ENCODE measurements at regions not wholly inside any gene's neighbourhood (a gene's known extent, or its start where the extent isn't known, plus 50 kb on each side); places are given as distances from the start of the nearest gene placed in this dataset.
"Not testable (repeated sequence)": the region's sequence is repeated elsewhere in the genome, so short reads cannot be mapped to it uniquely, and the experiment has no call there.

DNA sequence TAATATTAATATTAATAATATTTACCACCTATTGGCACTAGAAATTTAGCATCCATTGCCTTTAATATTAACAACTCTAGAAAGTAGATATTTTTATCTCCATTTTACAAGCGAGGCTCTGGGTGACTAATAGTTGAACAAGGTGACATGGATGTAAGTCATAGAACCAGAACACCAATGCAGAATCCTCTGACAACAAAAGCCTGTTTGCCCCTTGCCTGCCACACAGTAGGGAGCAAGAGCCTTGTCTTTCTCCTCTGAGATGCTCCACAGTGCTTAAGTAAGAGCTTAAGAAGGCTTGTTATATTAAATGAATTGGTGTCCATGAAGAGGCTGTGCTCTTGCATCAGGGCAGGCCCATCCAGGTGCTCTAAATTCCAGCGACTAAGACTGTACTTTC is 51.2 kb upstream of the LBX1 start:
- no peak overlapping the region for H3K4me3 ChIP-seq (ENCODE audit: insufficient read depth, low read depth, low read length)
- H3K27me3 ChIP-seq (ENCODE audit: control insufficient read depth, insufficient read depth, low read length), result peaks cover 31% of the 10 kb centered on the region
- H3K36me3 ChIP-seq (replicated peaks; ENCODE audit: control insufficient read depth, insufficient read depth, low read length), result no peaks in the 10 kb centered on the region
- no peak for DNase-seq

DNA sequence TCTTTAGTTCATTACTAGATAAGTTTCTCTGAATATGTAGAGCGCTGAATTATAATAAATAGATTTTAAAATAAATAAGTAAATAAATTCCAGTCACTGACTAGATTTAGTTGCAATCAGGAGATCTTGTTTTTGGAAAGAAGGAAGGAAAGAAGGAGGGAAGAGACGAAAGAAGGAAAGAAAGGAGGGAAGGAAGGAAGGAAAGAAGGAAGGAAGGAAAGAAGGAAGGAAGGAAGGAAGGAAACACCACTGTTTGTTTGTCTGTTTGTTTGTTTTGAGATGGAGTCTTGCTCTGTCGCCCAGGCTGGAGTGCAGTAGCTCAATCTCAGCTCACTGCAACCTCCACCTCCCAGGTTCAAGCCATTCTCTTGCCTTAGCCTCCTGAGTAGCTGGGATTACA is 51.7 kb upstream of the LBX1 start:
- H3K36me3 ChIP-seq (replicated peaks; ENCODE audit: control insufficient read depth, insufficient read depth, low read length); DNase-seq; H3K4me3 ChIP-seq (ENCODE audit: insufficient read depth, low read depth, low read length): not testable (repeated sequence)
- peaks cover 31% of the 10 kb centered on the region for H3K27me3 ChIP-seq (ENCODE audit: control insufficient read depth, insufficient read depth, low read length)

DNA sequence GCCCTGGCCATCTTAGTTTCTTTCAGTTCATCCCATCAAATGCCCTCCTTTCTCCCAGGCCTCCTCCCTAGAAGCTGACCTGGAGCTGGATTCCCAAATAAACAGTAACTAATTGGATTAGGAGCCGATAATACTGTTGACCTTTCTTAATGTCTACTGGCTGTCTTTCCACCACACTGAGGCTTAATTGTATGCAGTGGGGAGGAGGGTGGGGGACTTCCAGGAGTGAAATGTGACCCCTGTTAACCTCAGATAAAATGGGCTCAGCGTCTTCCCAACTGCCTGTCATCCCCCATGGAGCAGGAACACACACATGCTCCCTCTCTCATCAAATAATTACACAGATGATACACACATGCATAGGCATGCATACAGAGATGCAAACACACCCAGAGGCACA is 53.7 kb upstream of the LBX1 start:
- DNase-seq, result peak; percentile 33
- Histone ChIP-seq H3K4me3 (ENCODE audit: insufficient read depth, low read depth, low read length) (no peak overlapping the region), H3K36me3 (replicated peaks; ENCODE audit: control insufficient read depth, insufficient read depth, low read length) (no peaks in the 10 kb centered on the region), H3K27me3 (ENCODE audit: control insufficient read depth, insufficient read depth, low read length) (peaks cover 47% of the 10 kb centered on the region)

DNA sequence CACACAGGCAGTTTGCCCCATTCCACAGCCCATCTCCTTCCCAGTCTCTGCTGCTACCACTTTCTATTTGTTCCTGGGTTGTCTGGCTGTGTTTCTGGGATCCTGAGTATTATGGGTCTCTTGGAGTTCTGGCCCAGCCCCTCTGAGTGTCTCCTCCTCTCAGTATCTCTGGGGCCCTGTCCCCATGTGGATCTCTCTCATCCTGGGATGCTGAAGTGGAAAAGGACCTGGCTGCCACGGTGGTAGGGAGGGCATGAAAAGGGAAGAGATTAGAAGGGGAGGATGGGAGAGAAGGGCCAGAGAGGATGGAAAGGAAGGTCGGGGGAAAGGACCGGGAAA is 54.5 kb upstream of the LBX1 start:
- Histone ChIP-seq H3K36me3 (replicated peaks; ENCODE audit: control insufficient read depth, insufficient read depth, low read length) (no peaks in the 10 kb centered on the region), H3K4me3 (ENCODE audit: insufficient read depth, low read depth, low read length) (peak overlapping the region; percentile 42), H3K27me3 (ENCODE audit: control insufficient read depth, insufficient read depth, low read length) (peaks cover 53% of the 10 kb centered on the region)
- no peak for DNase-seq

DNA sequence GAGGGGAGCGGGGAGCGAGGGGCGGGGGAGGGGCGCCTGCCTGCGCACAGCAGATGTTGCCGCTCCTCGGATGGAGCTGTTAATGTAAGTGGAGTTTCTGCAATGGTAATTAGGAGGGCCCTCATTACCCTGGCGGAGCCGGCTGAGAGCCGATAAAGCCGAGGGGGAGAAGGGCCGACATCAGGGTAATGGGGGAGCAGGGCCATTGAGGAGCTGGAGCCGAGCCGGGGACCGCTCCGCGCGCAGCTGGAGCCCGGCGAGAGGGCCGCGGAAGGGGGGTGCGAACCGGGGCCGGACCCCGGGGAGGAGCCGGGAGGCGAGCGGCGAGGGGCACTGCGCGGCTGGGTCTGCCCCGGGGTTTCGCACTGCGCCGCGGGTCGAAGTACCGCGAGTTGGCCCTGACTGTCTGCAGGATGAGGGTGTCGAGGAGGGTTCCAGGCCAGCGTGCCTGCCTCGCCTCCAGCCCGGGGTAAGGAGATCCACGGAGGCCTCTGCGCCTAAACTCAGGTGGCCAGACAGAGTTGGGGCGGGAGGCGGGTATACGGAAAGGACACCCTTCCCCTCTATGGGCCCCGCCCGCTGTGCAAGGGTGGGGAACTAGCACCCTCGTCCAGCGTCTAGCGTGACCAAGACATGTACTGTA is 55.0 kb upstream of the LBX1 start:
- DNase-seq, result peak; percentile 78
- no peaks in the 10 kb centered on the region for H3K36me3 ChIP-seq (replicated peaks; ENCODE audit: control insufficient read depth, insufficient read depth, low read length)
- peaks cover 57% of the 10 kb centered on the region for H3K27me3 ChIP-seq (ENCODE audit: control insufficient read depth, insufficient read depth, low read length)
- H3K4me3 ChIP-seq (ENCODE audit: insufficient read depth, low read depth, low read length), result peak overlapping the region; percentile 42

DNA sequence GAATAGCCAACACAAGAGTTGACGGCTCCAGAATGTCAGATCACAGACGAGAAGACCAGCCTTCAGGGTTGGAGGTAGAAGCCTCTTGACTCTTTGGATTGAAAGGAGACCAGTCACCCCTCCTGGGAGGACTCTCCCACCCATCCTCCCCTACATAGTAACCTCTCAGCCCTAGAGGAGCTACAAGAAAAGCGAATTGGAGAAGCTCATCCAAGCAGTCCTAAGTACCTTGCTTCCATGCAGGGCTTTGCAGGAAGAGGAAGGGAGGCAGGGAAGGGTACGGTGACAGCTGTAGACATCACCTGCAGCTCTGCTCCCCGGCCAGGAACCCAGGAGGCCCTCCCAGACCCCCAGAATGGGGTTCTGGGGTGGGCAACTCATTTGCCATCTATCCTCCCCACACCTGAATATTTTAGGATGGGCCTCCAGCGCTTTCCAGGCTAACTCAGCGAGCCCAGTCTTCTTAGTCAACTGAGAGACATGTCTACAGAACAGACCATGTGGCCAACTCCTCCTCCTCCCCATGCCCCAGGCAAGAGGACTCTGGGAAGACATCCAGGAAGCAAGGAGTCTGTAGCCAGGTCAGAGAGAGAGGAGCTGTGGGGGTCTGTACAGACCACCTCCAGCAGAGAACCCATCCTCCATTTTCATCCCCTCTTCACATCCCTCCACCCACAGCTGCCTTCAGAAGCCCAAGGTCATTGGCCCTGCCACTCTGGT is 55.6 kb upstream of the LBX1 start:
- peak overlapping the region; percentile 42; the same call in 1 of the 2 replicates for H3K4me3 ChIP-seq (ENCODE audit: insufficient read depth, low read depth, low read length)
- H3K36me3 ChIP-seq (replicated peaks; ENCODE audit: control insufficient read depth, insufficient read depth, low read length), result no peaks in the 10 kb centered on the region
- H3K27me3 ChIP-seq (ENCODE audit: control insufficient read depth, insufficient read depth, low read length), result peaks cover 64% of the 10 kb centered on the region
- DNase-seq, result peak; percentile 41

DNA sequence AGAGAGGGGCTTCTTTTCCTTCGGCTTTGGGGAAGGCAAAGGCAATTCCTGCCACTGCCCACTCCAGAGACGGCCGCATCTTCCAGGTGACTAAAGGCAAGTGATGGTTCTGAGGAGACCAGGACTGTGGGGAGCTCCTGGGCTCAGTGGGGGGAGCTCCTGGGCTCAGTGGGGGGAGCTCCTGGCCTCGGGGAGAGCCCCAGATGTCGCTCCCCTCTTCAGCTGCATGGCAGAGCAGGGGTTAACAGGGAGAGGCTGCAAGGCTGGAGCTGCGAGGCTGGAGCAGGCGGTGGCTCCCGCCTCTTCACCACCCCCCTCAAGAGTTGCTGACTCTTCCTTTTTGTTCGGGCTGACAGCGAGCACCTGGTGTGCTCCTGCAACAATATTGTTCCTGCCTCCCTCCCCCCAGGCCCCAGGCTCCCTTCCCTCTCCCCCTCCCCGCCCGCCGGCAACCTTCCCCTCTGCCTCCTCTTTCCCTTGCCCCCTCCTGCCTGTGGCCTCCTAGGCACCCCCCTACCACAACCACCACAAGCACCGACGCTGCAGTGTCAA is 56.3 kb upstream of the LBX1 start:
- peak; percentile 96 for DNase-seq

DNA sequence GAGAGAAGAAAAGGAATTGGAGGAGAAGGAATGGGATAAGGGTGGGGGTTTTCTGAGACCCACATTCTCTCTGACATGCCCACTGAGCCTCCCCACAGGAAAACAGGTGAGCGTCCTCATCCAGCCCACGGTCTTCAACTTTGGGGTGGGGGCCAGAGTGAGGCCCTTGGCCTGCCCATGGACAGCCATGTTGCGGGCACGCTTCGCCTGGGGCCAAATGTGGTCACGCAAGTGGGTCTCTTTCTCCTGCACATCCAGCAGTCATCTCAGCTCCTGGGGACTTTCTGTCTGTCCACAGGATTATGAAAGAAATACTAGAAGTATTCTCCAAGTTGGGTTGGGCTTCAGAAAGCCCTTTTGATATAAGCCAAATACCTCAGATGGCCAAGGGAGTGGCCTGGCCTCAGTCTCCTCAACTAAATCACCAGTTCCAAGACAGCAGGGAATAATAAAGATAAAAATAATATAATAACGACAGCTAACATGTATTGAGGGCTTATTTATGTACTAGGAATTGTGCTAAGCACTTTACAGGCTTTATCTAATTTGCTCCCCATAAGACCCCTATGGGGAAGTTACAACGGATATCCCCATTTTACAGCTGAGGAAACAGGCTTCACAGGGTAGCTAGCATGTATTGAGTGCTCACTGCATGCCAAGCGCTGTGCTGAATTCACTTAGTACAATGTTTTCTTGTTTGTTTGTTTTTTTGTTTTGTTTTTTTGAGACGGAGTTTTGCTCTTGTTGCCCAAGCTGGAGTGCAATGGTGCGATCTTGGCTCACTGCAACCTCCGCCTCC is 57.2 kb upstream of the LBX1 start:
- DNase-seq, result no peak
- H3K27me3 ChIP-seq (ENCODE audit: control insufficient read depth, insufficient read depth, low read length), result peaks cover 79% of the 10 kb centered on the region
- H3K4me3 ChIP-seq (ENCODE audit: insufficient read depth, low read depth, low read length), result no peak overlapping the region
- H3K36me3 ChIP-seq (replicated peaks; ENCODE audit: control insufficient read depth, insufficient read depth, low read length), result no peaks in the 10 kb centered on the region

More for the DNA sequence above, 56.3 kb upstream of the LBX1 start:
- Histone ChIP-seq H3K27me3 (ENCODE audit: control insufficient read depth, insufficient read depth, low read length) (peaks cover 71% of the 10 kb centered on the region), H3K36me3 (replicated peaks; ENCODE audit: control insufficient read depth, insufficient read depth, low read length) (no peaks in the 10 kb centered on the region), H3K4me3 (ENCODE audit: insufficient read depth, low read depth, low read length) (no peak overlapping the region)

DNA sequence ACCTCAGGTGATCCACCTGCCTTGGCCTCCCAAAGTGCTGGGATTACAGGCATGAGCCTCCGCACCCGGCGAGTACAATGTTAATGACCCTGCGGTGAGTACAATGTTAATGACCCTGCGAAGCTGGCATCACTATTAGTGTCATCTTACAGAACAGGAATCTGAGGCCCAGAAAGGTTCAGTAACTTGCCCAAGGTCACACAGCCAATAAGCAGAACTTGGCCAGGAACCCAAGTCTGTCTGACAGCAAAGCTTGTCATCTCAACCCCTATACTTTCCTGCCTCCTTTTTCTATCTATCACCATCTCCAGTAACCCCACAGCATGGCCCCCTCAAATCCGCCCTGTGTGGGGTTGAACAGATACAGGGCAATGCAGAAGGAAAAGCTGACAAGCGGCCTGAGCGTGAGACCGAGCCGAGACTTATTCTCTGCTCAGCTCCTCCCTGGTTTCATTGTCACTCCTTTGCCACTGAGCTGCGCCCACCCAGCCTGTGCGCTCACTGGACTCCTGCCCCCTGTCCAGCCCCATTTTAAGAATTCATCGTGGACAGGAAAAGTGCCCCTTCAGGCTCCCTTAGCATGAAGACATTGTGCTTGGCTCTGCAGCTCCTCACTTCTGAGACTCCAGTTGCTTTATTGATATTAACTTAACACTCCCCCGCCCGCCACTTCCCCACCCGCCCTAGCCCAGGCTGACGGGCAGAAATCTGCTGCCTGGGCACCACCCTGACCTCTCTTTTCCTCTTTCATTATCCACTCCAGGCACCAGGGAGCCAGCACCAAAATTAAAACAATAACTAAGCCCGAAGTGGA is 58.1 kb upstream of the LBX1 start:
- no peaks in the 10 kb centered on the region for H3K36me3 ChIP-seq (replicated peaks; ENCODE audit: control insufficient read depth, insufficient read depth, low read length)
- DNase-seq, result no peak
- peaks cover 84% of the 10 kb centered on the region for H3K27me3 ChIP-seq (ENCODE audit: control insufficient read depth, insufficient read depth, low read length)
- H3K4me3 ChIP-seq (ENCODE audit: insufficient read depth, low read depth, low read length), result no peak overlapping the region

DNA sequence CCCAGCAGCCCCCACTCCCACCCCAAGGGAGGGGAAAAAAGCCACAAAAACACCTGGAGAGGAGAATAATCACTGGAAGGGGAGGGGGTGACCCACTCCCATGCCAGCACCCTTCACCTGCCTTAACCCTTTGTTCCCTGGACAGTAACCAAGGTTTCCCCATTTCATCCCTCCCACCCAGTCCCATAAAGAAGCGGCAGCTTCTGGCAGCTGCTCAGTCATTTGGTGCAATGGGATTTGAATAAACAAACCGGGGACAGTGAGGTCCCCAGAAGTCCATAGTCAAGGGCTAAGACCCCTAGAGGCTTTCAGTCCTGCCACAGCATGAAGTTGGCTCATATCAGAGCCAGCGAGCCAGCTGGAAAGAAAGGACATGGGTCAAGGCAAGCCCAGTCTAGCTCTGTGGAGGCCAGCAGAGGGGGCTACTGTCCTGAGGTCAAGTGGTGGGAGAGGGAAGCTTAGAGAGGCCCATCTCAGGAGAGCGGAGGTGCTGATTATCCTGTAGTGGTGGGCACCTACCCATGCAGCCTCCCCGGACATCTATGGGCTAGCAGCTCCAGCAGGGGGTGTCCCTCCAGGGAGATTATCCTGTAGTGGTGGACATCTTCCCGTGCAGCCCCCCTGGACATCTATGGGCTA is 58.9 kb upstream of the LBX1 start:
- DNase-seq, result peak; percentile 86
- H3K27me3 ChIP-seq (ENCODE audit: control insufficient read depth, insufficient read depth, low read length), result peaks cover 84% of the 10 kb centered on the region
- H3K4me3 ChIP-seq (ENCODE audit: insufficient read depth, low read depth, low read length), result no peak overlapping the region
- no peaks in the 10 kb centered on the region for H3K36me3 ChIP-seq (replicated peaks; ENCODE audit: control insufficient read depth, insufficient read depth, low read length)

DNA sequence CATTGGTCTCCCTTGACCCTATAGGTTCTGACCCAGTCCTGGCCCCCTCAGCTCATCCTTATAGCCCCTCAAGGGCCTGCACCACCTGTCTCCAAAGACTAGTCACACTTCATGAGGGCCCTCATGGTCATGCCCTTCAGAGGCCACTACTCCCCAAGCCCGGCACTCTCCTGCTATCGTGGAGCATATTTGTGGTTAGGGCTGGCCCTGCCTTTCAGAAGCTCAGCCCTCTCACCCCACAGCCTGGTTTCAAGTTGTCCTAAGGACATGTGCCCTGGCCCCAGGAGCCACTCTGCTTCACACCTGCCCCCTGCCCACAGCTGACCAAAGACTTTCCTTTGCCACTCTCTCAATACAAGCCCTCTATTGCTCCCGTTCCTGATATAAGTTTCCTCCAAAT is 60.3 kb upstream of the LBX1 start:
- Histone ChIP-seq H3K4me3 (ENCODE audit: insufficient read depth, low read depth, low read length) (no peak overlapping the region), H3K36me3 (replicated peaks; ENCODE audit: control insufficient read depth, insufficient read depth, low read length) (no peaks in the 10 kb centered on the region), H3K27me3 (ENCODE audit: control insufficient read depth, insufficient read depth, low read length) (peaks cover 85% of the 10 kb centered on the region)
- no peak for DNase-seq

DNA sequence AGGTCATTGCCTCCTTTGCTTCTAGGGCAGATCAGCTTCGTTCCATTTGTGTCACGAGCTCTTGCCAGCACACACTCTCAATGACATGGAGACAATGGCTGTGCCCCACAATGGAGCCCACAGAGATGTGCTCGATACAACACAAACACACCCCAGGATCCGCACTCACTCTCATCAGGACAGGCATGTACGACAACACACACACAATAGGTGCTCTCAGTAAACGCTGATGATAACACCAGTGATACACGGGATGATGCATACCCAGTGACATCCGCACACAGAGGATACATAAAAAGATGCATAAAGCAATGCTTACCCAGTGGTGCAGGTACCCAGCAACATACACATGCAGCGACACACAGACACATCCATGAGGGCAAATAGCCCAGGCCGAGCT is 61.2 kb upstream of the LBX1 start:
- peaks cover 78% of the 10 kb centered on the region for H3K27me3 ChIP-seq (ENCODE audit: control insufficient read depth, insufficient read depth, low read length)
- H3K4me3 ChIP-seq (ENCODE audit: insufficient read depth, low read depth, low read length), result no peak overlapping the region
- H3K36me3 ChIP-seq (replicated peaks; ENCODE audit: control insufficient read depth, insufficient read depth, low read length), result no peaks in the 10 kb centered on the region
- no peak for DNase-seq

DNA sequence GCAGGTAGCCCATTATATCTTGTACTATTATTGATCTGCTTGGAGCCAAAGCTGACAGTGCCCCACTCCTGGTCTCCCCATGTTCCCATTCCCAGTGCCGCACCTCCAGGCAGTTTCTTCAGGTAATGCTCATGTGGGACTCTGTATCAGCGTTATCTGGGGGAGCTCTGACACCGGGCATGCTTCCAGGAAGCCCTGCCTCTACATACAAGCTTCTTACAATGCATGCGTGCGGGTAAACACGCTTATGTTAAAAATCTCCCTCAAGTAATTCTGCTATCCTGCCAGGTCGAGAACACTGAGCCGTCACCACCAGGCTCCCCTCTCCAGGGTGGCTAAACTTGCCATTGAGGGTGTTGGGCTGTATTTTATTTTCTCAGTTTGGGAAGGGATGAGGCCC is 61.6 kb upstream of the LBX1 start:
- Histone ChIP-seq H3K36me3 (replicated peaks; ENCODE audit: control insufficient read depth, insufficient read depth, low read length) (no peaks in the 10 kb centered on the region), H3K4me3 (ENCODE audit: insufficient read depth, low read depth, low read length) (peak overlapping the region; percentile 50), H3K27me3 (ENCODE audit: control insufficient read depth, insufficient read depth, low read length) (peaks cover 82% of the 10 kb centered on the region)
- DNase-seq, result no peak

Data from H7 (cell line).